ENCODE measurements at regions not wholly inside any gene's neighbourhood (a gene's known extent, or its start where the extent isn't known, plus 50 kb on each side); places are given as distances from the start of the nearest gene placed in this dataset.
A peak's percentile ranks its signal among the peaks of the same experiment; 100 is the strongest.

- Mint-ChIP-seq H3K36me3 (peaks cover 0 to 10% of the 10 kb centered on the region in 2 donors), H3K27ac (no peak overlapping the region), H3K4me1 (peaks cover 0 to 3% (median 0%) of the 10 kb centered on the region in 3 donors), H3K4me3 (no peak overlapping the region), H3K9me3 (peaks cover 0 to 8% (median 2%) of the 10 kb centered on the region in 7 donors), H3K27me3 (peaks cover 13 to 24% (median 13%) of the 10 kb centered on the region in 3 donors)
- no peak for DNase-seq
- no peak for ATAC-seq (ENCODE audit: low read depth in 2 of 2)
Observed at GRCh38 chr14:101134851-101135433, 231.4 kb upstream of the RTL1 start.

- Mint-ChIP-seq H3K4me3 (no peak overlapping the region), H3K36me3 (peaks cover 0 to 10% of the 10 kb centered on the region in 2 donors), H3K9me3 (peaks cover 7 to 18% (median 11%) of the 10 kb centered on the region in 7 donors), H3K27me3 (peaks cover 6 to 22% (median 13%) of the 10 kb centered on the region in 3 donors), H3K4me1 (no peaks in the 10 kb centered on the region), H3K27ac (no peak overlapping the region)
- DNase-seq (no peak), ATAC-seq (ENCODE audit: low read depth in 2 of 2) (no peak)
Observed at GRCh38 chr14:101135796-101136742, 232.5 kb upstream of the RTL1 start.

GRCh38 chr14:101137234-101137633, 233.7 kb upstream of the RTL1 start:
- DNase-seq, result no peak
- Mint-ChIP-seq H3K27ac (no peak overlapping the region), H3K9me3 (peaks cover 12 to 30% (median 21%) of the 10 kb centered on the region in 7 donors), H3K27me3 (peaks cover 6 to 18% (median 14%) of the 10 kb centered on the region in 3 donors), H3K4me3 (no peak overlapping the region), H3K4me1 (no peaks in the 10 kb centered on the region), H3K36me3 (peaks cover 11 to 18% of the 10 kb centered on the region in 2 donors)
- no peak for ATAC-seq (ENCODE audit: low read depth in 2 of 2)

GRCh38 chr14:101147848-101148247, 244.3 kb upstream of the RTL1 start:
- ATAC-seq (ENCODE audit: low read depth in 2 of 2) (no peak), DNase-seq (no peak)
- H3K4me3 Mint-ChIP-seq, result no peak overlapping the region
- H3K27me3 Mint-ChIP-seq, result peaks cover 10 to 27% (median 12%) of the 10 kb centered on the region in 3 donors
- H3K9me3 Mint-ChIP-seq, result peaks cover 16 to 56% (median 40%) of the 10 kb centered on the region in 7 donors
- H3K27ac Mint-ChIP-seq, result no peak overlapping the region
- peaks cover 7 to 25% of the 10 kb centered on the region in 2 donors for H3K36me3 Mint-ChIP-seq
- peaks cover 0 to 3% (median 0%) of the 10 kb centered on the region in 3 donors for H3K4me1 Mint-ChIP-seq

GRCh38 chr14:101150039-101150610, 246.6 kb upstream of the RTL1 start:
- Mint-ChIP-seq H3K4me3 (no peak overlapping the region), H3K36me3 (peaks cover 7 to 25% of the 10 kb centered on the region in 2 donors), H3K27ac (no peak overlapping the region), H3K9me3 (peaks cover 16 to 34% (median 30%) of the 10 kb centered on the region in 7 donors), H3K4me1 (peaks cover 0 to 3% (median 0%) of the 10 kb centered on the region in 3 donors), H3K27me3 (peaks cover 15 to 28% (median 28%) of the 10 kb centered on the region in 3 donors)
- DNase-seq, result no peak
- no peak for ATAC-seq (ENCODE audit: low read depth in 2 of 2)

- H3K9me3 Mint-ChIP-seq, result peaks cover 16 to 22% (median 19%) of the 10 kb centered on the region in 7 donors
- H3K4me3 Mint-ChIP-seq, result no peak overlapping the region
- DNase-seq (no peak), ATAC-seq (ENCODE audit: low read depth in 2 of 2) (no peak)
- peaks cover 20 to 34% (median 28%) of the 10 kb centered on the region in 3 donors for H3K27me3 Mint-ChIP-seq
- H3K27ac Mint-ChIP-seq, result peak overlapping the region in 1 of 6 donors; percentile 93
- H3K36me3 Mint-ChIP-seq, result peaks cover 7 to 17% of the 10 kb centered on the region in 2 donors
- H3K4me1 Mint-ChIP-seq, result peaks cover 0 to 3% (median 0%) of the 10 kb centered on the region in 3 donors
Observed at GRCh38 chr14:101151226-101151926, 247.9 kb upstream of the RTL1 start.

GRCh38 chr14:101151927-101152305, 248.4 kb upstream of the RTL1 start:
- ATAC-seq (ENCODE audit: low read depth in 2 of 2), result no peak
- H3K27me3 Mint-ChIP-seq, result peaks cover 20 to 34% (median 28%) of the 10 kb centered on the region in 3 donors
- no peak overlapping the region for H3K27ac Mint-ChIP-seq
- DNase-seq, result no peak
- peaks cover 7 to 16% of the 10 kb centered on the region in 2 donors for H3K36me3 Mint-ChIP-seq
- H3K9me3 Mint-ChIP-seq, result peaks cover 16 to 20% (median 17%) of the 10 kb centered on the region in 7 donors
- H3K4me1 Mint-ChIP-seq, result peaks cover 0 to 3% (median 0%) of the 10 kb centered on the region in 3 donors
- no peak overlapping the region for H3K4me3 Mint-ChIP-seq

GRCh38 chr14:101152855-101153254, 249.3 kb upstream of the RTL1 start:
- H3K4me1 Mint-ChIP-seq, result peaks cover 0 to 3% (median 0%) of the 10 kb centered on the region in 3 donors
- H3K27ac Mint-ChIP-seq, result no peak overlapping the region
- peaks cover 7 to 13% (median 8%) of the 10 kb centered on the region in 7 donors for H3K9me3 Mint-ChIP-seq
- ATAC-seq (ENCODE audit: low read depth in 2 of 2) (no peak), DNase-seq (no peak)
- H3K4me3 Mint-ChIP-seq, result no peak overlapping the region
- H3K27me3 Mint-ChIP-seq, result peaks cover 25 to 34% (median 26%) of the 10 kb centered on the region in 3 donors
- peaks cover 7% of the 10 kb centered on the region in 2 donors for H3K36me3 Mint-ChIP-seq

- H3K4me1 Mint-ChIP-seq, result peaks cover 0 to 3% (median 0%) of the 10 kb centered on the region in 3 donors
- peaks cover 19 to 34% (median 25%) of the 10 kb centered on the region in 3 donors for H3K27me3 Mint-ChIP-seq
- peaks cover 0 to 8% (median 2%) of the 10 kb centered on the region in 7 donors for H3K9me3 Mint-ChIP-seq
- ATAC-seq (ENCODE audit: low read depth in 2 of 2), result no peak
- H3K4me3 Mint-ChIP-seq, result no peak overlapping the region
- no peak for DNase-seq
- peak overlapping the region in 1 of 6 donors; percentile 32 for H3K27ac Mint-ChIP-seq
- H3K36me3 Mint-ChIP-seq, result no peaks in the 10 kb centered on the region
Observed at GRCh38 chr14:101153691-101154090, 250.2 kb upstream of the RTL1 start.

GRCh38 chr14:101155575-101155974, 252.1 kb upstream of the RTL1 start:
- no peaks in the 10 kb centered on the region for H3K36me3 Mint-ChIP-seq
- peaks cover 25 to 32% (median 31%) of the 10 kb centered on the region in 3 donors for H3K27me3 Mint-ChIP-seq
- DNase-seq (no peak), ATAC-seq (ENCODE audit: low read depth in 2 of 2) (no peak)
- no peak overlapping the region for H3K4me3 Mint-ChIP-seq
- H3K9me3 Mint-ChIP-seq, result peaks cover 0 to 5% (median 2%) of the 10 kb centered on the region in 7 donors
- no peak overlapping the region for H3K27ac Mint-ChIP-seq
- peaks cover 0 to 3% (median 0%) of the 10 kb centered on the region in 3 donors for H3K4me1 Mint-ChIP-seq

GRCh38 chr14:101167428-101167827, 263.9 kb upstream of the RTL1 start:
- Mint-ChIP-seq H3K9me3 (peaks cover 7 to 45% (median 35%) of the 10 kb centered on the region in 7 donors), H3K4me1 (no peaks in the 10 kb centered on the region), H3K27me3 (peaks cover 0 to 5% (median 0%) of the 10 kb centered on the region in 3 donors), H3K4me3 (no peak overlapping the region), H3K27ac (no peak overlapping the region), H3K36me3 (peaks cover 9 to 10% of the 10 kb centered on the region in 2 donors)
- DNase-seq (no peak), ATAC-seq (ENCODE audit: low read depth in 2 of 2) (no peak)

- Mint-ChIP-seq H3K27me3 (peaks cover 0 to 5% (median under 1%) of the 10 kb centered on the region in 3 donors), H3K4me3 (no peak overlapping the region), H3K27ac (no peak overlapping the region), H3K4me1 (no peaks in the 10 kb centered on the region), H3K36me3 (peaks cover 9 to 10% of the 10 kb centered on the region in 2 donors), H3K9me3 (peaks cover 7 to 45% (median 34%) of the 10 kb centered on the region in 7 donors)
- ATAC-seq (ENCODE audit: low read depth in 2 of 2) (no peak), DNase-seq (no peak)
Observed at GRCh38 chr14:101169267-101169666, 265.7 kb upstream of the RTL1 start.

All from naive B cell (primary cell).